HFFc6 (cell line): ENCODE measurements at regions not wholly inside any gene's neighbourhood (a gene's known extent, or its start where the extent isn't known, plus 50 kb on each side); places are given as distances from the start of the nearest gene placed in this dataset.

Experiments
- DNase-seq: peaks from one replicate; pipeline ENCODE4 v3.0.0-alpha.2; 2018
- H3K27ac Mint-ChIP-seq: 2 replicates; pipeline ENCODE4 v1.8.0; 2020; ENCODE audit warnings: mild to moderate bottlenecking, mixed read lengths
- H3K27me3 Mint-ChIP-seq: 2 replicates; pipeline ENCODE4 v1.8.0; 2021; ENCODE audit warnings: mild to moderate bottlenecking, moderate library complexity, mixed read lengths; ENCODE audit not compliant: insufficient read depth
- H3K36me3 Mint-ChIP-seq: 2 replicates; pipeline ENCODE4 v1.8.0; 2021; ENCODE audit warnings: low read depth, mixed read lengths
- H3K4me1 Mint-ChIP-seq: 2 replicates; pipeline ENCODE4 v1.8.0; 2020; ENCODE audit warnings: low read depth, mixed read lengths
- H3K4me3 Mint-ChIP-seq: 2 replicates; pipeline ENCODE4 v1.8.0; 2020; ENCODE audit warnings: mild to moderate bottlenecking, moderate library complexity, mixed read lengths
- H3K9me3 Mint-ChIP-seq: 2 replicates; pipeline ENCODE4 v1.8.0; 2020; ENCODE audit warnings: mild to moderate bottlenecking, mixed read lengths
- TF ChIP-seq, protein P1 (sequence below): fragments of 200-600 bp; sonication (generic); IDR thresholded peaks from 2 replicates; pipeline ENCODE4 v1.5.0; 2021; ENCODE audit warnings: antibody characterized with exemption, mild to moderate bottlenecking

DNA sequence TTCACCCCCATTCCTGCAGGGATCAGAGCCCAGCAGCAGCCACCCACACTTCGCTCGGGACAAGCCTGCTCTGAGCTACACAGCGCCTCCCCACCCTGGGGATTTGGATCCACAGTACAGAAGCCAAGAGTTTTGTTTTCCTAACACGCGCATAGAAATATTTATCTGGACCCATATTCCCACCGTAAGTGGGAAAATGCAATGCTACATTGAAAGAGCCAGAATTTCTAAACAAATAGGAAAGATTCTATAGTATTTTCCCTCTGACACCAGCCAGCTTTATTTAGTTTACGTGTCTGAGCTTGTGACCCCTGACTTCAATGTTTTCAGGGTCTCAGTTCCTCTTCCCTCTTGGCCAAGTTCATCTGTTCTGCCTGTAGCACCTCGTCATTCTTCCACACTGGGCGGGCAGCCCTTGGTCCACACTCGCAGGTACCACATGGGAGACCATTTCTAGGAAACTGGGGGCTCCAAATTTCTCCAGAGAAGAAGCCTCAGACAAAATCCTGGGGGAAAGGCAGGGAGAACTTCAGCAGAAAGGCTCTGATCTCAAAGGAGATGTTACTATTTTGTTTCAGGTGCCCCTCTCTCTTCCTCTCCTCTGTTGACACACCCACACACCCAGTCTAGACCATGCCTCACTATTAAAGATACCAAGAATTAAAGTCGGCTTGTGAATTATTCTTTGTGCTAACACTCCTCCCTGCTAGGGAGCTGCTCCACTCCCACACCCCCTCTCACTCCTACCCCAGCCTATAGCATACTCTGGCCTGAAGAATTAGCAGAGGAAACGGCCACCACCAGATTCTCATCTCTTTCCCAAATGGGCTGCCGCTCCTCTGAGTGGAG, 116.0 kb upstream of the PCGF5 start:
- Mint-ChIP-seq H3K27me3 (peaks cover 28% of the 10 kb centered on the region), H3K4me3 (no peak overlapping the region), H3K4me1 (no peaks in the 10 kb centered on the region), H3K36me3 (no peaks in the 10 kb centered on the region), H3K9me3 (no peaks in the 10 kb centered on the region; the same call in 1 of the 2 replicates), H3K27ac (no peak overlapping the region)
- no peak for DNase-seq
- TF ChIP-seq, protein P1, sequence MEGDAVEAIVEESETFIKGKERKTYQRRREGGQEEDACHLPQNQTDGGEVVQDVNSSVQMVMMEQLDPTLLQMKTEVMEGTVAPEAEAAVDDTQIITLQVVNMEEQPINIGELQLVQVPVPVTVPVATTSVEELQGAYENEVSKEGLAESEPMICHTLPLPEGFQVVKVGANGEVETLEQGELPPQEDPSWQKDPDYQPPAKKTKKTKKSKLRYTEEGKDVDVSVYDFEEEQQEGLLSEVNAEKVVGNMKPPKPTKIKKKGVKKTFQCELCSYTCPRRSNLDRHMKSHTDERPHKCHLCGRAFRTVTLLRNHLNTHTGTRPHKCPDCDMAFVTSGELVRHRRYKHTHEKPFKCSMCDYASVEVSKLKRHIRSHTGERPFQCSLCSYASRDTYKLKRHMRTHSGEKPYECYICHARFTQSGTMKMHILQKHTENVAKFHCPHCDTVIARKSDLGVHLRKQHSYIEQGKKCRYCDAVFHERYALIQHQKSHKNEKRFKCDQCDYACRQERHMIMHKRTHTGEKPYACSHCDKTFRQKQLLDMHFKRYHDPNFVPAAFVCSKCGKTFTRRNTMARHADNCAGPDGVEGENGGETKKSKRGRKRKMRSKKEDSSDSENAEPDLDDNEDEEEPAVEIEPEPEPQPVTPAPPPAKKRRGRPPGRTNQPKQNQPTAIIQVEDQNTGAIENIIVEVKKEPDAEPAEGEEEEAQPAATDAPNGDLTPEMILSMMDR: no peak

DNA sequence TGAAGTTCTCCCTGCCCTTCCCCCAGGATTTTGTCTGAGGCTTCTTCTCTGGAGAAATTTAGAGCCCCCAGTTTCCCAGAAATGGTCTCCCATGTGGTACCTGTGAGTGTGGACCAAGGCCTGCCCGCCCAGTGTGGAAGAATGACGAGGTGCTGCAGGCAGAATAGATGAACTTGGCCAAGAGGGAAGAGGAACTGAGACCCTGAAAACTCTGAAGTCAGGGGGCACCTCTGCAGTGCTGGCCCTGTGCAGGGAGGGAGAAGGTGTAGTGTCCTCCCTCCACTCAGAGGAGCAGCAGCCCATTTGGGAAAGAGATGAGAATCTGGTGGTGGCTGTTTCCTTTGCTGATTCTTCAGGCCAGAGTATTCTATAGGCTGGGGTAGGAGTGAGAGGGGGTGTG, 115.2 kb upstream of the PCGF5 start:
- TF ChIP-seq, protein P1: no peak
- peaks cover 28% of the 10 kb centered on the region for H3K27me3 Mint-ChIP-seq
- H3K27ac Mint-ChIP-seq: no peak overlapping the region
- H3K4me1 Mint-ChIP-seq: no peaks in the 10 kb centered on the region
- DNase-seq: no peak
- no peak overlapping the region for H3K4me3 Mint-ChIP-seq
- no peaks in the 10 kb centered on the region for H3K36me3 Mint-ChIP-seq
- H3K9me3 Mint-ChIP-seq: no peaks in the 10 kb centered on the region; the same call in 1 of the 2 replicates

DNA sequence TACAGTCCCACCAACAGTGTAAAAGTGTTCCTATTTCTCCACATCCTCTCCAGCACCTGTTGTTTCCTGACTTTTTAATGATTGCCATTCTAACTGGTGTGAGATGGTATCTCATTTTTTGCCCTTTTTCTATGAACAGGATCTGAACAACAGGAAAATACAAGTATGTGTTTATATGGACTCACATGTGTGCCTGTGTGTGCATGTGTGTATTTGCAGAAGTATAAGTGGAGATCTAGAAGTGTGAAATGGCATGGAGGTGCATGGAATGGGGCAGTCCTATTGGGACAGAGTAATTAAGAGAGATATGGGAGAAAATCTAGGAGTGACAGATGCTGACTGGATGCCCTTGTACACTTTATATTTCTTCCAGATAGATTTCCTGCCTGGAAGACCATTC, 111.6 kb upstream of the PCGF5 start:
- no peak overlapping the region for H3K4me3 Mint-ChIP-seq
- DNase-seq: no peak
- no peaks in the 10 kb centered on the region; the same call in 1 of the 2 replicates for H3K9me3 Mint-ChIP-seq
- H3K36me3 Mint-ChIP-seq: no peaks in the 10 kb centered on the region
- TF ChIP-seq, protein P1: no peak
- peaks cover 15% of the 10 kb centered on the region for H3K27me3 Mint-ChIP-seq
- no peaks in the 10 kb centered on the region for H3K4me1 Mint-ChIP-seq
- no peak overlapping the region for H3K27ac Mint-ChIP-seq

DNA sequence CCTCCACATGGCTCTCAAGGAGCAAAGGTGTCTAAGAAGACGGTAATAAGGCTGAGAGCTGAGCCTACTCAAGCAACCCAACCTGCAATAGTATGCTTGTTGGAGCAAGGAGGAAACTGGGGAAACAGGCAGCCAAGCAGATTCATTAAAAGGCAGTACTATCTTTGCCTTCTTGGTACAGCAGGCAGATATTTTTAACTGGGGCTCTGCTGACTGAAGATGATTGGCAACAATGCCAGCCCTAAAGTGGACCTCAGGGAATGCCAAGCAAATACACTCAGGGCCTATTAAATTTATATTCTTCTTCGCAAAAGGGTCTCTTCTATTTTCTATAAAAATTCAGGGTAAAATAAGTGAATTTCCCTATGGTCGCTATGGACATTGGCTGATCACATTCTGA, 109.4 kb upstream of the PCGF5 start:
- no peaks in the 10 kb centered on the region for H3K36me3 Mint-ChIP-seq
- H3K4me3 Mint-ChIP-seq: no peak overlapping the region
- H3K9me3 Mint-ChIP-seq: no peaks in the 10 kb centered on the region; the same call in 1 of the 2 replicates
- no peak for DNase-seq
- peaks cover 8% of the 10 kb centered on the region for H3K27me3 Mint-ChIP-seq
- H3K27ac Mint-ChIP-seq: no peak overlapping the region
- TF ChIP-seq, protein P1: no peak
- no peaks in the 10 kb centered on the region for H3K4me1 Mint-ChIP-seq

DNA sequence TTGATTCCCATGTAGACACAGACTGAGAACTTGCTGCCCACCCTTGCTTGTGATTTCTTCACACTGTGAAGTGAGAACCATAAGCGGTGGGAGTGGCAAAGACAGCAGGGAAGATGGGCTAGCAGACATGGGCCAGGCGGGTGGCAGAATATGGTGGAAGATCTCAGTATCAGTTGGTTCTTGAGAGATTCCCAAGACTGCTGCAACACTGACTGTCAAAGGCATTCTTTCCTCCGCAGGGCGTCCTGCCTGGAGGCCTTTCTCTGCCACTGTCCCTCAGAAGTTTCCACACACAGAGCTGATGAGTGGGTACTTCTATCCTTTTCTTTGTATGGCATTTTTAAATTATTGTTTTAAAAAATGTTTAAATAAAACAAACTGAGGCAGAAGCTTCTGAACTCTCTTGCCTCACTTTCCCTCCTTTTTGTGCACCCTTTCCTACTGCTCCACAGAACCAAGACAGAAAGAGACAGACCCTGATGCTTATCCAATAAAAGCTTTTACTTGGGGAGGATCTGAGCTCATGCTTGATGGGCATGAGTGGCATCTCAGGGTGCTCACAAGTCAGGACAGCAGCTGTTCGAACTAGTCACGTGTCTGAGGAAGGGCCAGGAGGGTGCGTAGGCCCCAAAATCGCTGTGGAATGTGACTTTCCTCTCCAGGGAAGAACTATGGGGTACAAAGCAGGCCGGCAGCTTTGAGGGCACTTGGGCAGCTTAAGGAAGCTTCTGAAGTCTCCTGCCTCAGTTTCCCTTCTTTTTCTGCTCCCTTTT, 104.7 kb upstream of the PCGF5 start:
- H3K4me1 Mint-ChIP-seq: no peaks in the 10 kb centered on the region
- H3K4me3 Mint-ChIP-seq: no peak overlapping the region
- H3K27ac Mint-ChIP-seq: no peak overlapping the region
- H3K36me3 Mint-ChIP-seq: no peaks in the 10 kb centered on the region
- H3K9me3 Mint-ChIP-seq: no peaks in the 10 kb centered on the region
- TF ChIP-seq, protein P1: no peak
- DNase-seq: no peak
- H3K27me3 Mint-ChIP-seq: peaks cover 20% of the 10 kb centered on the region
